HL-60 (cell line): ENCODE measurements at regions not wholly inside any gene's neighbourhood (a gene's known extent, or its start where the extent isn't known, plus 50 kb on each side); places are given as distances from the start of the nearest gene placed in this dataset.

Source experiments
- CTCF ChIP-seq: IDR thresholded peaks from one replicate; pipeline ENCODE4 v1.5.1; 2011; ENCODE audit warnings: low read length, control low read depth, inconsistent platforms; ENCODE audit not compliant: insufficient read depth
- REST ChIP-seq: IDR thresholded peaks from 2 replicates; pipeline ENCODE4 v1.6.1; 2012; ENCODE audit warnings: low read depth; ENCODE audit not compliant: insufficient replicate concordance

- no peak for TF ChIP-seq CTCF
- TF ChIP-seq REST: no peak
These were observed 707.4 kb upstream of the COX7C start for GRCh38 chr5:85910335-85910734.
